ENCODE measurements at regions not wholly inside any gene's neighbourhood (a gene's known extent, or its start where the extent isn't known, plus 50 kb on each side); places are given as distances from the start of the nearest gene placed in this dataset.

- BruUV-seq (replicated peaks), result no TSS peak
- intact Hi-C loops (cut with micrococcal nuclease), result no loop called here
- DNase-seq (ENCODE audit: unreplicated experiment), result no peak
- CTCF ChIA-PET, result no interaction called here
- Mint-ChIP-seq H3K27ac (ENCODE audit: low read depth, unreplicated experiment) (no peak overlapping the region), H3K27me3 (ENCODE audit: insufficient read depth, unreplicated experiment) (no peaks in the 10 kb centered on the region), H3K36me3 (ENCODE audit: insufficient read depth, unreplicated experiment) (no peaks in the 10 kb centered on the region), H3K4me1 (ENCODE audit: insufficient read depth, unreplicated experiment) (no peaks in the 10 kb centered on the region), H3K4me3 (ENCODE audit: unreplicated experiment) (no peak overlapping the region), H3K9me3 (ENCODE audit: unreplicated experiment) (no peaks in the 10 kb centered on the region)
- POLR2A ChIA-PET, result no interaction called here
- no peak for TF ChIP-seq CTCF (IDR thresholded peaks at IDR 0.05; ENCODE audit: unreplicated experiment)
Observed at GRCh38 chrX:7412840-7413239, 264.9 kb upstream of the PUDP start.

- Mint-ChIP-seq H3K4me3 (ENCODE audit: unreplicated experiment) (no peak overlapping the region), H3K4me1 (ENCODE audit: insufficient read depth, unreplicated experiment) (no peaks in the 10 kb centered on the region), H3K27me3 (ENCODE audit: insufficient read depth, unreplicated experiment) (peaks cover 5% of the 10 kb centered on the region), H3K27ac (ENCODE audit: low read depth, unreplicated experiment) (no peak overlapping the region), H3K9me3 (ENCODE audit: unreplicated experiment) (peaks cover under 1% of the 10 kb centered on the region), H3K36me3 (ENCODE audit: insufficient read depth, unreplicated experiment) (no peaks in the 10 kb centered on the region)
- ChIA-PET POLR2A (interaction anchor here (0.7 kb wide), 1 partner anchor 11 kb away, joined by 4 read pairs; no protein-coding TSS in a partner anchor), CTCF (no interaction called here)
- intact Hi-C loops (cut with micrococcal nuclease), result no loop called here
- no peak for DNase-seq (ENCODE audit: unreplicated experiment)
- TF ChIP-seq CTCF (IDR thresholded peaks at IDR 0.05; ENCODE audit: unreplicated experiment), result no peak
- no TSS peak for BruUV-seq (replicated peaks)
Observed at GRCh38 chrX:7409866-7410265, 261.9 kb upstream of the PUDP start.

GRCh38 chrX:7399373-7399772, 251.4 kb upstream of the PUDP start:
- H3K27me3 Mint-ChIP-seq (ENCODE audit: insufficient read depth, unreplicated experiment), result peaks cover 3% of the 10 kb centered on the region
- intact Hi-C loops (cut with micrococcal nuclease), result no loop called here
- no peak for TF ChIP-seq CTCF (IDR thresholded peaks at IDR 0.05; ENCODE audit: unreplicated experiment)
- H3K9me3 Mint-ChIP-seq (ENCODE audit: unreplicated experiment), result no peaks in the 10 kb centered on the region
- CTCF ChIA-PET, result no interaction called here
- H3K4me1 Mint-ChIP-seq (ENCODE audit: insufficient read depth, unreplicated experiment), result no peaks in the 10 kb centered on the region
- POLR2A ChIA-PET, result interaction anchor here (0.5 kb wide), 1 partner anchor 11 kb away, joined by 4 read pairs; no protein-coding TSS in a partner anchor
- no peak overlapping the region for H3K27ac Mint-ChIP-seq (ENCODE audit: low read depth, unreplicated experiment)
- no peaks in the 10 kb centered on the region for H3K36me3 Mint-ChIP-seq (ENCODE audit: insufficient read depth, unreplicated experiment)
- BruUV-seq (replicated peaks), result no TSS peak
- H3K4me3 Mint-ChIP-seq (ENCODE audit: unreplicated experiment), result no peak overlapping the region
- no peak for DNase-seq (ENCODE audit: unreplicated experiment)

GRCh38 chrX:7390441-7390840, 242.5 kb upstream of the PUDP start:
- TF ChIP-seq CTCF (IDR thresholded peaks at IDR 0.05; ENCODE audit: unreplicated experiment), result no peak
- H3K4me3 Mint-ChIP-seq (ENCODE audit: unreplicated experiment), result no peak overlapping the region
- no TSS peak for BruUV-seq (replicated peaks)
- intact Hi-C loops (cut with micrococcal nuclease), result no loop called here
- POLR2A ChIA-PET, result no interaction called here
- peaks cover 8% of the 10 kb centered on the region for H3K9me3 Mint-ChIP-seq (ENCODE audit: unreplicated experiment)
- CTCF ChIA-PET, result interaction anchor here (0.6 kb wide), 1 partner anchor 35 kb away, joined by 3 read pairs; no protein-coding TSS in a partner anchor
- H3K27ac Mint-ChIP-seq (ENCODE audit: low read depth, unreplicated experiment), result no peak overlapping the region
- H3K27me3 Mint-ChIP-seq (ENCODE audit: insufficient read depth, unreplicated experiment), result no peaks in the 10 kb centered on the region
- no peak for DNase-seq (ENCODE audit: unreplicated experiment)
- H3K4me1 Mint-ChIP-seq (ENCODE audit: insufficient read depth, unreplicated experiment), result peaks cover 6% of the 10 kb centered on the region
- no peaks in the 10 kb centered on the region for H3K36me3 Mint-ChIP-seq (ENCODE audit: insufficient read depth, unreplicated experiment)

All from MCF 10A (cell line).